ENCODE measurements at regions not wholly inside any gene's neighbourhood (a gene's known extent, or its start where the extent isn't known, plus 50 kb on each side); places are given as distances from the start of the nearest gene placed in this dataset.

DNA sequence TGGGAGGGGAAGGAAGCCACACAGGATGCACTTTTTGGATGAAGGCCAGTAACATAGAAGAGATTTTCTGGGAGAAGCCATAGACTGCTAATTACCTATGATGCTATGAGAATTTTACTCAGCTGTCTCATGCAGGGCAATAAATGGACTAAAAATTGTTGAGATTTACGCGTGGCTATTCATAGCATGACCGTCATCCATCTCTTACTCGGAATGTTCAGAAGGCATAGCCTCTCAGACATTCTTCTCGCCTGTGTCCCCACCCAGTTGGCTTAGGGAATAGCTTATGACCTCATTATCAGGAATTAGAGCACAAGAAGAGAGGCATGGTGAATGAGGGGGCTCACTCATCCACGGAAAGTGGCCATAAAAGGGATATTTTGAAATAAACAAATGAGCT, 107.9 kb upstream of the ATP10A start:
- Histone ChIP-seq H4K20me1 (ENCODE audit: insufficient read depth) (no peaks in the 10 kb centered on the region), H2AFZ (ENCODE audit: low read depth, low read length) (no peak overlapping the region), H3K79me2 (replicated peaks; ENCODE audit: insufficient read depth, low read length) (no peaks in the 10 kb centered on the region), H3K9me2 (ENCODE audit: insufficient read depth, low read length) (no peaks in the 10 kb centered on the region), H3K4me3 (ENCODE audit: low read length) (no peak overlapping the region), H3K36me3 (ENCODE audit: insufficient read depth, low read length) (no peaks in the 10 kb centered on the region), H3K9me3 (ENCODE audit: low read length) (no peaks in the 10 kb centered on the region), H3K27me3 (ENCODE audit: insufficient read depth, low read depth, low read length) (no peaks in the 10 kb centered on the region), H3F3A (ENCODE audit: insufficient read depth, low read length, poor library complexity, severe bottlenecking) (no peaks in the 10 kb centered on the region), H3K9ac (ENCODE audit: low read length) (no peak overlapping the region), H3K4me2 (ENCODE audit: low read length) (no peak overlapping the region), H3K27ac (ENCODE audit: low read length) (no peak overlapping the region)
- no peak for TF ChIP-seq CTCF (IDR thresholded peaks at IDR 0.05; ENCODE audit: poor library complexity, severe bottlenecking)
- TF ChIP-seq RAD21 (conservative IDR thresholded peaks at IDR 0.05) = no peak
- TF ChIP-seq EZH2 (IDR thresholded peaks at IDR 0.05; ENCODE audit: borderline replicate concordance, insufficient read depth, low read length, poor library complexity, severe bottlenecking) = no peak
- no peak for TF ChIP-seq MXI1 (conservative IDR thresholded peaks at IDR 0.05; ENCODE audit: poor library complexity, severe bottlenecking)
- TF ChIP-seq EP300 (conservative IDR thresholded peaks at IDR 0.05; ENCODE audit: poor library complexity, severe bottlenecking) = no peak
- TF ChIP-seq TAF1 (IDR thresholded peaks at IDR 0.05; ENCODE audit: low read depth) = no peak
- TF ChIP-seq, protein P1, sequence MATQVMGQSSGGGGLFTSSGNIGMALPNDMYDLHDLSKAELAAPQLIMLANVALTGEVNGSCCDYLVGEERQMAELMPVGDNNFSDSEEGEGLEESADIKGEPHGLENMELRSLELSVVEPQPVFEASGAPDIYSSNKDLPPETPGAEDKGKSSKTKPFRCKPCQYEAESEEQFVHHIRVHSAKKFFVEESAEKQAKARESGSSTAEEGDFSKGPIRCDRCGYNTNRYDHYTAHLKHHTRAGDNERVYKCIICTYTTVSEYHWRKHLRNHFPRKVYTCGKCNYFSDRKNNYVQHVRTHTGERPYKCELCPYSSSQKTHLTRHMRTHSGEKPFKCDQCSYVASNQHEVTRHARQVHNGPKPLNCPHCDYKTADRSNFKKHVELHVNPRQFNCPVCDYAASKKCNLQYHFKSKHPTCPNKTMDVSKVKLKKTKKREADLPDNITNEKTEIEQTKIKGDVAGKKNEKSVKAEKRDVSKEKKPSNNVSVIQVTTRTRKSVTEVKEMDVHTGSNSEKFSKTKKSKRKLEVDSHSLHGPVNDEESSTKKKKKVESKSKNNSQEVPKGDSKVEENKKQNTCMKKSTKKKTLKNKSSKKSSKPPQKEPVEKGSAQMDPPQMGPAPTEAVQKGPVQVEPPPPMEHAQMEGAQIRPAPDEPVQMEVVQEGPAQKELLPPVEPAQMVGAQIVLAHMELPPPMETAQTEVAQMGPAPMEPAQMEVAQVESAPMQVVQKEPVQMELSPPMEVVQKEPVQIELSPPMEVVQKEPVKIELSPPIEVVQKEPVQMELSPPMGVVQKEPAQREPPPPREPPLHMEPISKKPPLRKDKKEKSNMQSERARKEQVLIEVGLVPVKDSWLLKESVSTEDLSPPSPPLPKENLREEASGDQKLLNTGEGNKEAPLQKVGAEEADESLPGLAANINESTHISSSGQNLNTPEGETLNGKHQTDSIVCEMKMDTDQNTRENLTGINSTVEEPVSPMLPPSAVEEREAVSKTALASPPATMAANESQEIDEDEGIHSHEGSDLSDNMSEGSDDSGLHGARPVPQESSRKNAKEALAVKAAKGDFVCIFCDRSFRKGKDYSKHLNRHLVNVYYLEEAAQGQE (IDR thresholded peaks at IDR 0.05; ENCODE audit: borderline replicate concordance) = no peak
- no peak for TF ChIP-seq POLR2AphosphoS5 (IDR thresholded peaks at IDR 0.05)
- no peak for TF ChIP-seq SMC3 (conservative IDR thresholded peaks at IDR 0.05; ENCODE audit: poor library complexity)

- H3K9ac ChIP-seq (ENCODE audit: low read length) = no peak overlapping the region
- H3K27ac ChIP-seq (ENCODE audit: low read length) = no peak overlapping the region
- H3K9me3 ChIP-seq (ENCODE audit: low read length) = no peaks in the 10 kb centered on the region
- H3K4me3 ChIP-seq (ENCODE audit: low read length) = no peak overlapping the region
- H3K79me2 ChIP-seq (replicated peaks; ENCODE audit: insufficient read depth, low read length) = no peaks in the 10 kb centered on the region
- no peaks in the 10 kb centered on the region for H3K36me3 ChIP-seq (ENCODE audit: insufficient read depth, low read length)
- TF ChIP-seq TAF1 (IDR thresholded peaks at IDR 0.05; ENCODE audit: low read depth) (no peak), MXI1 (conservative IDR thresholded peaks at IDR 0.05; ENCODE audit: poor library complexity, severe bottlenecking) (no peak), SMC3 (conservative IDR thresholded peaks at IDR 0.05; ENCODE audit: poor library complexity) (no peak), EZH2 (IDR thresholded peaks at IDR 0.05; ENCODE audit: borderline replicate concordance, insufficient read depth, low read length, poor library complexity, severe bottlenecking) (no peak), EP300 (conservative IDR thresholded peaks at IDR 0.05; ENCODE audit: poor library complexity, severe bottlenecking) (no peak), POLR2AphosphoS5 (IDR thresholded peaks at IDR 0.05) (no peak), RAD21 (conservative IDR thresholded peaks at IDR 0.05) (no peak), CTCF (IDR thresholded peaks at IDR 0.05; ENCODE audit: poor library complexity, severe bottlenecking) (no peak)
- TF ChIP-seq, protein P1 (IDR thresholded peaks at IDR 0.05; ENCODE audit: borderline replicate concordance) = no peak
- H4K20me1 ChIP-seq (ENCODE audit: insufficient read depth) = no peaks in the 10 kb centered on the region
- no peak overlapping the region for H2AFZ ChIP-seq (ENCODE audit: low read depth, low read length)
- no peaks in the 10 kb centered on the region for H3F3A ChIP-seq (ENCODE audit: insufficient read depth, low read length, poor library complexity, severe bottlenecking)
- no peak overlapping the region for H3K4me2 ChIP-seq (ENCODE audit: low read length)
- H3K27me3 ChIP-seq (ENCODE audit: insufficient read depth, low read depth, low read length) = no peaks in the 10 kb centered on the region
- no peaks in the 10 kb centered on the region for H3K9me2 ChIP-seq (ENCODE audit: insufficient read depth, low read length)
Measured at GRCh38 chr15:25969886-25970285, 106.8 kb upstream of the ATP10A start.

All from neural cell (in vitro differentiated cells).